Cardiac muscle cell (in vitro differentiated cells and primary cell): ENCODE measurements at regions not wholly inside any gene's neighbourhood (a gene's known extent, or its start where the extent isn't known, plus 50 kb on each side); places are given as distances from the start of the nearest gene placed in this dataset.
A peak's percentile ranks its signal among the peaks of the same experiment; 100 is the strongest.

ENCODE experiments used
- DNase-seq, 2 donors: peaks; one replicate each; pipeline versions ENCODE4 v3.0.0 to v3.0.0-alpha.2; 2010 to 2017; ENCODE audit warnings: low read depth in 1 of 2, low spot score in 1 of 2
- H3K27ac ChIP-seq: fragments of 200-600 bp; sonication (generic); 2 replicates; pipeline ENCODE4 v1.5.1; 2016
- H3K27me3 ChIP-seq: fragments of 200-600 bp; sonication (generic); 2 replicates; pipeline ENCODE4 v1.6.0; 2016; ENCODE audit warnings: control low read depth
- H3K36me3 ChIP-seq: fragments of 200-600 bp; sonication (generic); 2 replicates; pipeline ENCODE4 v1.5.1; 2016; ENCODE audit warnings: control low read depth
- H3K4me1 ChIP-seq: fragments of 200-600 bp; sonication (generic); 2 replicates; pipeline ENCODE4 v1.8.1; 2017; ENCODE audit warnings: low read depth, mild to moderate bottlenecking, mixed run types
- H3K4me3 ChIP-seq: fragments of 200-600 bp; sonication (generic); 2 replicates; pipeline ENCODE4 v1.5.1; 2016; ENCODE audit warnings: mild to moderate bottlenecking
- H3K9me3 ChIP-seq: fragments of 200-600 bp; sonication (generic); 2 replicates; pipeline ENCODE4 v1.5.1; 2017; ENCODE audit warnings: low read depth, mild to moderate bottlenecking, control low read depth
- CTCF ChIP-seq: IDR thresholded peaks from 2 replicates; pipeline ENCODE4 v1.5.1; 2012; ENCODE audit warnings: low read depth, mild to moderate bottlenecking, low read length

GRCh38 chr1:95582746-95583145 is 348.7 kb downstream of the RWDD3 start:
- no peak overlapping the region for H3K4me3 ChIP-seq
- H3K27ac ChIP-seq: no peak overlapping the region
- H3K27me3 ChIP-seq: no peaks in the 10 kb centered on the region

GRCh38 chr1:95583661-95584210 is 349.7 kb downstream of the RWDD3 start:
- no peaks in the 10 kb centered on the region for H3K9me3 ChIP-seq
- DNase-seq: peak in 1 of 2 donors; percentile 9
- H3K4me3 ChIP-seq: no peak overlapping the region
- H3K36me3 ChIP-seq: no peaks in the 10 kb centered on the region
- no peak for TF ChIP-seq CTCF
- peaks cover 22% of the 10 kb centered on the region for H3K4me1 ChIP-seq
- no peak overlapping the region for H3K27ac ChIP-seq
- no peaks in the 10 kb centered on the region for H3K27me3 ChIP-seq

More at GRCh38 chr1:95582746-95583145, 348.7 kb downstream of the RWDD3 start:
- no peaks in the 10 kb centered on the region for H3K36me3 ChIP-seq
- no peak for DNase-seq
- no peaks in the 10 kb centered on the region for H3K9me3 ChIP-seq
- peaks cover 22% of the 10 kb centered on the region for H3K4me1 ChIP-seq
- no peak for TF ChIP-seq CTCF

GRCh38 chr1:95584315-95584714 is 350.3 kb downstream of the RWDD3 start:
- TF ChIP-seq CTCF: no peak
- H3K9me3 ChIP-seq: no peaks in the 10 kb centered on the region
- H3K27me3 ChIP-seq: no peaks in the 10 kb centered on the region
- peaks cover 22% of the 10 kb centered on the region for H3K4me1 ChIP-seq
- peak in 1 of 2 donors; percentile 3 for DNase-seq
- H3K36me3 ChIP-seq: no peaks in the 10 kb centered on the region
- no peak overlapping the region for H3K27ac ChIP-seq
- H3K4me3 ChIP-seq: no peak overlapping the region

GRCh38 chr1:95604771-95605170 is 370.8 kb downstream of the RWDD3 start:
- no peak for DNase-seq
- no peak for TF ChIP-seq CTCF
- no peaks in the 10 kb centered on the region for H3K27me3 ChIP-seq
- no peaks in the 10 kb centered on the region for H3K9me3 ChIP-seq
- H3K36me3 ChIP-seq: no peaks in the 10 kb centered on the region
- no peaks in the 10 kb centered on the region for H3K4me1 ChIP-seq
- H3K27ac ChIP-seq: no peak overlapping the region
- no peak overlapping the region for H3K4me3 ChIP-seq

- DNase-seq: no peak
- Histone ChIP-seq H3K4me1 (no peaks in the 10 kb centered on the region), H3K27me3 (no peaks in the 10 kb centered on the region), H3K9me3 (no peaks in the 10 kb centered on the region), H3K27ac (no peak overlapping the region), H3K4me3 (no peak overlapping the region), H3K36me3 (no peaks in the 10 kb centered on the region)
- no peak for TF ChIP-seq CTCF
These were observed 380.2 kb downstream of the RWDD3 start for GRCh38 chr1:95614197-95614596.
